Endothelial cell of umbilical vein (primary cell): ENCODE measurements at regions not wholly inside any gene's neighbourhood (a gene's known extent, or its start where the extent isn't known, plus 50 kb on each side); places are given as distances from the start of the nearest gene placed in this dataset.

ENCODE experiments used
- BruUV-seq: library from RNA; stranded (reverse); fragments of 400-500 nt; replicated peaks from 2 replicates; lab custom pipeline; 2021; lab: Mats Ljungman, UMichigan
- CTCF ChIA-PET: fragments of 300-600, 350-600 bp; sonication (Branson Sonifier 250); formaldehyde crosslinking; loops from one replicate; lab custom pipeline; 2021; ENCODE audit warnings: antibody characterized with exemption, inconsistent platforms; lab: Charles Lee
- POLR2A ChIA-PET: fragments of 300-600, 350-600 bp; sonication (Branson Sonifier 250); formaldehyde crosslinking; loops from one replicate; lab custom pipeline; 2021; ENCODE audit warnings: antibody characterized with exemption, inconsistent platforms; lab: Charles Lee
- DNase-seq: peaks from one replicate; pipeline ENCODE4 v3.0.0-alpha.2; 2011; ENCODE audit warnings: low read depth, low spot score
- FAIRE-seq: peaks from 2 replicates; lab custom pipeline; 2011; peaks lifted over from hg19 to GRCh38; lab: Jason Lieb, UNC
- H2AFZ ChIP-seq: 2 replicates; pipeline ENCODE4 v1.6.0; 2012; ENCODE audit warnings: low read depth, low read length, control low read depth, inconsistent platforms
- H3K27ac ChIP-seq: 2 replicates; pipeline ENCODE4 v1.5.1; 2011; ENCODE audit warnings: low read depth, mild to moderate bottlenecking, control low read depth, low read length, moderate library complexity; ENCODE audit not compliant: insufficient read depth
- H3K27me3 ChIP-seq, 2 experiments: 2 replicates each; pipeline versions ENCODE4 v1.6.0 to v1.6.1; 2011; ENCODE audit warnings: low read length in 2 of 2, mixed read lengths in 1 of 2; ENCODE audit not compliant: control insufficient read depth in 2 of 2, insufficient read depth in 2 of 2
- H3K36me3 ChIP-seq, 2 experiments: 2 replicates in 1 of 2; 3 replicates in 1 of 2; pipeline ENCODE4 v1.5.1; 2011; ENCODE audit warnings: low read length in 2 of 2, mild to moderate bottlenecking in 1 of 2, moderate library complexity in 1 of 2; ENCODE audit not compliant: control insufficient read depth in 2 of 2, insufficient read depth in 2 of 2; ENCODE audit errors: extremely low read depth in 1 of 2
- H3K4me1 ChIP-seq: 3 replicates; pipeline ENCODE4 v1.5.1; 2011; ENCODE audit warnings: mild to moderate bottlenecking, low read length; ENCODE audit not compliant: control insufficient read depth, insufficient read depth; ENCODE audit errors: extremely low read depth
- H3K4me2 ChIP-seq: 2 replicates; pipeline ENCODE4 v1.6.1; 2011; ENCODE audit warnings: low read length, control low read depth, mixed read lengths; ENCODE audit not compliant: insufficient read depth
- H3K4me3 ChIP-seq, 3 experiments: fragments of 200-600 bp in 1 of 3; sonication (generic), shearing (Covaris generic) in 1 of 3; replicated peaks in 1 of 3; 2 replicates each; pipeline ENCODE4 v1.5.1; 2011 to 2016; ENCODE audit warnings: control low read depth in 3 of 3, low read length in 3 of 3, mild to moderate bottlenecking in 2 of 3, inconsistent platforms in 1 of 3, low read depth in 1 of 3, moderate library complexity in 1 of 3; ENCODE audit not compliant: insufficient read depth in 1 of 3
- H3K79me2 ChIP-seq: 2 replicates; pipeline ENCODE4 v1.6.0; 2012; ENCODE audit warnings: low read length, inconsistent platforms; ENCODE audit not compliant: control insufficient read depth, insufficient read depth
- H3K9ac ChIP-seq: replicated peaks from 2 replicates; pipeline ENCODE3; 2011; ENCODE audit warnings: low read length, control low read depth; ENCODE audit not compliant: insufficient read depth; ENCODE audit errors: extremely low read depth
- H3K9me1 ChIP-seq: replicated peaks from 3 replicates; pipeline ENCODE4 v1.6.0; 2011; ENCODE audit warnings: mild to moderate bottlenecking, low read length; ENCODE audit not compliant: control insufficient read depth, insufficient read depth; ENCODE audit errors: extremely low read depth
- H3K9me3 ChIP-seq: replicated peaks from 2 replicates; pipeline ENCODE4 v1.5.1; 2012; ENCODE audit warnings: low read length, inconsistent platforms; ENCODE audit not compliant: control insufficient read depth, insufficient read depth
- H4K20me1 ChIP-seq: replicated peaks from 2 replicates; pipeline ENCODE3; 2011; ENCODE audit warnings: mild to moderate bottlenecking, low read length; ENCODE audit not compliant: control insufficient read depth, insufficient read depth; ENCODE audit errors: extremely low read depth
- EZH2 ChIP-seq: IDR thresholded peaks from 2 replicates; pipeline ENCODE4 v1.6.1; 2012; ENCODE audit warnings: borderline replicate concordance, low read depth, mild to moderate bottlenecking, moderate library complexity, low read length, inconsistent platforms; ENCODE audit not compliant: severe bottlenecking
- FOS ChIP-seq: IDR thresholded peaks from 2 replicates; pipeline ENCODE4 v1.6.1; 2011; ENCODE audit warnings: mild to moderate bottlenecking, low read length, moderate library complexity, borderline replicate concordance; ENCODE audit not compliant: insufficient read depth
- GATA2 ChIP-seq: IDR thresholded peaks from 2 replicates; pipeline ENCODE4 v1.7.0; 2011; ENCODE audit warnings: low read depth, mild to moderate bottlenecking, moderate library complexity, mixed read lengths, low read length; ENCODE audit not compliant: insufficient read length, insufficient read depth
- JUN ChIP-seq: IDR thresholded peaks from 2 replicates; pipeline ENCODE4 v1.6.1; 2011; ENCODE audit warnings: borderline replicate concordance, low read depth; ENCODE audit not compliant: insufficient read length, insufficient read depth
- MYC ChIP-seq: IDR thresholded peaks from one replicate; pipeline ENCODE4 v1.6.1; 2011; ENCODE audit warnings: mild to moderate bottlenecking, low read depth, low read length
- POLR2A ChIP-seq: IDR thresholded peaks from 2 replicates; pipeline ENCODE4 v1.6.1; 2012; ENCODE audit warnings: low read depth, mild to moderate bottlenecking, control low read depth, low read length
- POLR2AphosphoS5 ChIP-seq: IDR thresholded peaks from 2 replicates; pipeline ENCODE4 v1.6.1; 2012; ENCODE audit warnings: low read depth, mild to moderate bottlenecking, control low read depth, low read length, moderate library complexity; ENCODE audit not compliant: insufficient read depth
- dilution Hi-C: fragments of 300-500 bp; cut with MboI; formaldehyde crosslinking; loops from one replicate; pipeline ENCODE4 v1.15.0; 2019; ENCODE audit warnings: low sequenced_read_pairs; ENCODE audit not compliant: extremely low pct_ligation_motif_present
- intact Hi-C: fragments of 100-400 bp; cut with micrococcal nuclease; formaldehyde crosslinking; loops from one replicate; pipeline ENCODE4 v1.10.0; 2022
- TF ChIP-seq, protein P1 (sequence below), 2 donors: IDR thresholded peaks; 1 replicate in 1 of 2; 2 replicates in 1 of 2; pipeline ENCODE4 v1.5.1; 2011; ENCODE audit warnings: low read length in 2 of 2, mild to moderate bottlenecking in 2 of 2, moderate library complexity in 2 of 2, control low read depth in 1 of 2, inconsistent platforms in 1 of 2, low read depth in 1 of 2; ENCODE audit not compliant: insufficient read depth in 1 of 2; ENCODE audit errors: extremely low read depth in 1 of 2
- TF ChIP-seq, protein P2 (sequence below): IDR thresholded peaks from 2 replicates; pipeline ENCODE4 v1.6.1; 2011; ENCODE audit not compliant: insufficient read depth, insufficient read length

DNA sequence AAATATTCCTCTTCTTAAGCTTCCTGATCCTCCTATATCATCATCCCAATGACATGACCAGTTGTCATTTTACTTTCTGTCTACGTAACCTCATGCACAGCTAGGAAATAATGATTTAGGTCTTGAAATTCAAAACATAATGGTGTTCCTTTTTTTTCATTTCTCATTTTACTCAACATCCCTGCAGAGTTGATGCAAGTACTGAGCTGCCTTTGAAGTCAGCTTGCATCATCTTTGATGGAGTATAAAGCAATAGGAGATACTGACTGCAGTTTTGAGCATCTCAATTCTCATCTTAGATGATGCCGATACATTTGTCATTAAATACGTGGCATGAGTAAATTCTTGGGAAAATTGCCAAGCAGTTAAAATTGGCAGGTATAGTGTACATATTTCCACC, 346.1 kb downstream of the ZIC1 start:
- H3K9me1 ChIP-seq = no peaks in the 10 kb centered on the region
- H3K4me3 ChIP-seq = no peak overlapping the region
- H3K4me1 ChIP-seq = no peaks in the 10 kb centered on the region
- TF ChIP-seq JUN (no peak), FOS (no peak), EZH2 (no peak), MYC (no peak), GATA2 (no peak), POLR2AphosphoS5 (no peak), POLR2A (no peak)
- TF ChIP-seq, protein P1, sequence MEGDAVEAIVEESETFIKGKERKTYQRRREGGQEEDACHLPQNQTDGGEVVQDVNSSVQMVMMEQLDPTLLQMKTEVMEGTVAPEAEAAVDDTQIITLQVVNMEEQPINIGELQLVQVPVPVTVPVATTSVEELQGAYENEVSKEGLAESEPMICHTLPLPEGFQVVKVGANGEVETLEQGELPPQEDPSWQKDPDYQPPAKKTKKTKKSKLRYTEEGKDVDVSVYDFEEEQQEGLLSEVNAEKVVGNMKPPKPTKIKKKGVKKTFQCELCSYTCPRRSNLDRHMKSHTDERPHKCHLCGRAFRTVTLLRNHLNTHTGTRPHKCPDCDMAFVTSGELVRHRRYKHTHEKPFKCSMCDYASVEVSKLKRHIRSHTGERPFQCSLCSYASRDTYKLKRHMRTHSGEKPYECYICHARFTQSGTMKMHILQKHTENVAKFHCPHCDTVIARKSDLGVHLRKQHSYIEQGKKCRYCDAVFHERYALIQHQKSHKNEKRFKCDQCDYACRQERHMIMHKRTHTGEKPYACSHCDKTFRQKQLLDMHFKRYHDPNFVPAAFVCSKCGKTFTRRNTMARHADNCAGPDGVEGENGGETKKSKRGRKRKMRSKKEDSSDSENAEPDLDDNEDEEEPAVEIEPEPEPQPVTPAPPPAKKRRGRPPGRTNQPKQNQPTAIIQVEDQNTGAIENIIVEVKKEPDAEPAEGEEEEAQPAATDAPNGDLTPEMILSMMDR (IDR thresholded peaks at IDR 0.05; ENCODE audit: extremely low read depth in 1 of 2, insufficient read depth in 1 of 2, low read depth in 1 of 2, low read length in 2 of 2) = no peak
- TF ChIP-seq, protein P2, sequence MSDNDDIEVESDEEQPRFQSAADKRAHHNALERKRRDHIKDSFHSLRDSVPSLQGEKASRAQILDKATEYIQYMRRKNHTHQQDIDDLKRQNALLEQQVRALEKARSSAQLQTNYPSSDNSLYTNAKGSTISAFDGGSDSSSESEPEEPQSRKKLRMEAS = no peak
- no TSS peak for BruUV-seq
- CTCF ChIA-PET = no interaction called here
- no peaks in the 10 kb centered on the region for H3K27me3 ChIP-seq
- FAIRE-seq (no peak), DNase-seq (no peak)
- no peak overlapping the region for H3K4me2 ChIP-seq
- H3K27ac ChIP-seq = no peak overlapping the region
- POLR2A ChIA-PET = no interaction called here
- no peaks in the 10 kb centered on the region for H4K20me1 ChIP-seq
- no peaks in the 10 kb centered on the region for H3K36me3 ChIP-seq
- dilution Hi-C loops (no loop called here), intact Hi-C loops (no loop called here)
- no peak overlapping the region for H3K9ac ChIP-seq
- no peaks in the 10 kb centered on the region for H3K79me2 ChIP-seq
- H2AFZ ChIP-seq = no peak overlapping the region
- H3K9me3 ChIP-seq = no peaks in the 10 kb centered on the region
